PC-3 (cell line): ENCODE measurements at regions not wholly inside any gene's neighbourhood (a gene's known extent, or its start where the extent isn't known, plus 50 kb on each side); places are given as distances from the start of the nearest gene placed in this dataset.

Experiments
- EZH2 ChIP-seq: fragments of 300-600 bp; sonication (generic); IDR thresholded peaks from one replicate; pipeline ENCODE4 v1.6.1; 2017; ENCODE audit warnings: antibody characterized with exemption, mild to moderate bottlenecking, low read length; ENCODE audit not compliant: unreplicated experiment
- TF ChIP-seq, protein P1 (sequence below): fragments of 300-600 bp; sonication (generic); conservative IDR thresholded peaks from 2 replicates; pipeline ENCODE4 v1.5.1; 2017; ENCODE audit warnings: antibody characterized with exemption, low read depth, mild to moderate bottlenecking, low read length

DNA sequence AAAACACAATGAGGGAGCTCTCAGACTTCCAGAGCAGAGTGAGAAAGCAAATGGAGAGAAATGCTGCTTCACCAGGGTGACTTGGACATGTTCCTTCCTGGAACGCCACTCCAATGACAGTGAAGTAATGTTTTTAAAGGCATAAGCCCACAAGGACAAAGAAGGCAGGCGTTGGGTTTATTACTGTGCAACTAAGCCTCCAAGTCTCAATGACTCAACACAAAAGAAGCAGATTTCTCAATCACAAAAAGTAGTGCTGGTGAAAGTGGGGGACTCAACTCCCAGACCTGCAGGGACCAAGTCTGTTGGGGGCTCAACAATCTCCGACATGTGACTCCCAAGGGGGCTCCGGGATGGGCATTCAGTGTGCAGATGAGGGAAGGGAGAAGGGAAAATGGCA is 505.2 kb downstream of the BCL11B start:
- TF ChIP-seq, protein P1, sequence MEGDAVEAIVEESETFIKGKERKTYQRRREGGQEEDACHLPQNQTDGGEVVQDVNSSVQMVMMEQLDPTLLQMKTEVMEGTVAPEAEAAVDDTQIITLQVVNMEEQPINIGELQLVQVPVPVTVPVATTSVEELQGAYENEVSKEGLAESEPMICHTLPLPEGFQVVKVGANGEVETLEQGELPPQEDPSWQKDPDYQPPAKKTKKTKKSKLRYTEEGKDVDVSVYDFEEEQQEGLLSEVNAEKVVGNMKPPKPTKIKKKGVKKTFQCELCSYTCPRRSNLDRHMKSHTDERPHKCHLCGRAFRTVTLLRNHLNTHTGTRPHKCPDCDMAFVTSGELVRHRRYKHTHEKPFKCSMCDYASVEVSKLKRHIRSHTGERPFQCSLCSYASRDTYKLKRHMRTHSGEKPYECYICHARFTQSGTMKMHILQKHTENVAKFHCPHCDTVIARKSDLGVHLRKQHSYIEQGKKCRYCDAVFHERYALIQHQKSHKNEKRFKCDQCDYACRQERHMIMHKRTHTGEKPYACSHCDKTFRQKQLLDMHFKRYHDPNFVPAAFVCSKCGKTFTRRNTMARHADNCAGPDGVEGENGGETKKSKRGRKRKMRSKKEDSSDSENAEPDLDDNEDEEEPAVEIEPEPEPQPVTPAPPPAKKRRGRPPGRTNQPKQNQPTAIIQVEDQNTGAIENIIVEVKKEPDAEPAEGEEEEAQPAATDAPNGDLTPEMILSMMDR, result no peak
- TF ChIP-seq EZH2, result no peak
